ENCODE measurements at regions not wholly inside any gene's neighbourhood (a gene's known extent, or its start where the extent isn't known, plus 50 kb on each side); places are given as distances from the start of the nearest gene placed in this dataset.

DNA sequence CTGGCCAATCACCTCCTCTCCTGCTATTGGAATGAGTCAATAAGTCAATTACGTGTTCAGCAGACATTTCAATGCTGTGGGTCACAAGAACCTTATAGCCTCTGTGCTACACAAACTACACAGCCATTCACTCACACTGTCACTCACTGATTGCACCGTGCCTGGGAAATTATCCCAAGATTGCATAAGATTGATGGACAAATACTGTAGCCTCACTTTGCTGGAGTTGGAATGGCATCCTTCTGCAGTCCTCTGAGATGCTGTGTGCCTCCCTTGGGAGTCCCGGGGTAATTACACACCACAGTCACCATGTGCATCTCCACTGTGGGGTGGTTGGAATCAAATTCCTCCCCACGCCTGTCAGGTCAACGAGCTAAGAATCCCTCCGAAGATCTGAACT, 358.7 kb upstream of the MGMT start:
- no peak for DNase-seq (ENCODE audit: low read depth in 2 of 3, low spot score in 2 of 3)

DNA sequence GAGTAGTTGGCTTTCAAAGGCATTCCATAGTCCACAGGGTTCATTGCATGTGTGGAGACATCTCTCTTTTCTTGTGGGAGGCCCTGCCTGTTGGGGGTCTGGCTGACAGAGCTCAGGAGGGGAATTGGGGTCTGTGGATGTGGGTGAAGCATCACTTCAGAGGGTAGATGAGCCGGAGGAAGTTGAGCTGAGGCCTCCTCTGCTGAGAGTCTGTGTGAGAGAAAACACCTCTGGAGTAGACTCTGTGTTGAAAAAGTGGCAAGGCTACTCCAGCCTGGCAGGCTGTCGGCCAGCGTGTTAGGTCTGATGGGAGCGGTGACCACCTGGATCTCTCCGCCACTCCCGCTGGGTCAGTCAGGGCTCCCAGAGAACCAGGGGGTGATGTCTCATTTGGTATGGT, 358.0 kb upstream of the MGMT start:
- no peak for DNase-seq (ENCODE audit: low read depth in 2 of 3, low spot score in 2 of 3)

DNA sequence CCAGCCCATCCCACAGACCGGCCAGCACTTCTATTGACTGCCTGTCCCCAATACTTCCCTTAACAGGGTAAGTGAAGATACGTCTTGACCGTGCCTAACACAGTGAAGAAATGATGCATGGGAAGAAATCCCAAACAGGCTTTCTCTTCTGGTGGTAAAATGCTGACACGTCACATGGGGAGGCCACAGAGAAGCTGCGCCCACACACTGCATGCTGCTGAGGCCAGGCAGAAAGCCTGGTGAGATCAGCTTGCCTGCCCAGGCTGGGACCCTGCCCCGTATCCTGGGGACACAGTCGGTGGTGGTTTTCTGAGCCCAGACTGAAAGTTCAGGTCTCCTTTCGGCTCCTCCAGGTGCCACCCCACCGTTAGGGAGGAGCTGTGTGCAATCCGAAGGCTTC, 356.3 kb upstream of the MGMT start:
- no peak for DNase-seq (ENCODE audit: low read depth in 2 of 3, low spot score in 2 of 3)

DNA sequence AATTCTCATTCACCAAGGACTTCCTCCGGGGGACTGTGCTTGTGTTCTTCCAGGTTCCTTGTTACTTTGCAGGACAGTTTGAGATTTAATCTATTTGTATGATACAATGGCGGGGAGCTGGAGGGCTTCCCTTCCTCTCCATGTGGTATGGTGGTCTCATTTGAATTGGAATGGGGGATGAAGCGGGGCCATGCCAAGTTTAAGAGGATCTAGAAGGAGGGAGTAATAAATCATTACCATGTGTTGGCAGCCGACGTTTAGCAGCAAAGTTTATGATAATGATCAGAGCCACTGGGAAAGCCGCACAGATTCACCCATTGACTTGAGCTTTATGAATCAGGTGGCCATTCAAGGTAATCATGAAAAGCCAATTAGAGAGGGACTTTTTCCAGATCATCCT, 355.1 kb upstream of the MGMT start:
- no peak for DNase-seq (ENCODE audit: low read depth in 2 of 3, low spot score in 2 of 3)

DNA sequence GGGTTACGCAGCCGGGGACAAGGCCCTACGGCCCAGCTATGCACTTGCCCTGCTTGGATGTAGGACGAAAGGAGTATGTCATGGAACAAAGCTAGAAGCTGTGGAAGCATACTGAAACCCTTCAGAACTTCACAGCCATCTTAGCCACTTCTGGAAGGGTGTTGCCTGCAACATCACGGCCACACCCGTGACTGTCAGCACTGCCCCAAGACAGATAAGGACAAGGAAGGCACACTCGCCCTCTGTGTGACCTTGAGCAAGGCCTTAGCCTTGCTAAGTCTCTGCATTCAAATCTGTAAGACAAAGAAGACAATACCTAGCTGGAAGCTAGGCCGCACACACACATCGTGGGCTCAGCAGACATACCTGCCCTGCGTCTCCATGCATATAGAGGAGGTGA, 352.5 kb upstream of the MGMT start:
- no peak for DNase-seq (ENCODE audit: low read depth in 2 of 3, low spot score in 2 of 3)

DNA sequence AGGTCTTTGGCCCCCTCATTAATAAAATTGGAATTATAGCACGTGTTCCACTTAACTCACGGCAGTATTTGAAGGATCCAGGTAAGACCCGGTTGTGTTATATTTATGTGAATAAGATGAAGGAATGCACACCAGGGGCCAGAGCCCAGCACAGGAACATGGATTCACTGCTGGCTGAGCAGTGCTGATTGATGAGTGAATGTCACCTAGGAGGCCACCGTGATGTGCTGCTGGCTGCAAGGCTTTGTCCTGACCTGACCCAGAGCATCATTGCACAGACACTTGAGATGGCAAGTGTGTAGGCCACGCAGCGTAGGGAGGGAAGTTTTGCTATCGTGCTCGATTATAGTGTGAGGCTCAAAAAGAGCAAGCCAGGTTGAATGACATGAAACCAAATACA, 350.7 kb upstream of the MGMT start:
- DNase-seq (ENCODE audit: low read depth in 2 of 3, low spot score in 2 of 3): no peak

DNA sequence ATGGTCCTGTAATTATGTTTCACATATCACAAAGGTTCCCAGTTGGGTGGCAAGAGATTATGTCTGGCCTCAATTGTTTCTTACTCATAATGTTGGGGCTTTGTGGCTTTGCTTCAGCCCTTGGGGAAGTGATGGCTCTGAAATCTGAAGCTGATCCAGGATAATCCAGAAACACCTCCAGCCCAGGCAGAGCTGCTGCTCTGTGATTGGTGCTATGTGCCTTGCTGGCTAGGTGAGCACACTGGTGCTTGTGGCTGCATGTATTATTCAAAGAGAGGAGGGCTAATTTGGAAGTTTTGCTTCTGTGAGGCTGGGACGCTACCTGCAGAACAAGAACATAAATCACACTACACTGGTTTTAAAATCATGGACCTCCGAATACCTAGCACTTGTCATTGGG, 346.6 kb upstream of the MGMT start:
- no peak for DNase-seq (ENCODE audit: low read depth in 2 of 3, low spot score in 2 of 3)

DNA sequence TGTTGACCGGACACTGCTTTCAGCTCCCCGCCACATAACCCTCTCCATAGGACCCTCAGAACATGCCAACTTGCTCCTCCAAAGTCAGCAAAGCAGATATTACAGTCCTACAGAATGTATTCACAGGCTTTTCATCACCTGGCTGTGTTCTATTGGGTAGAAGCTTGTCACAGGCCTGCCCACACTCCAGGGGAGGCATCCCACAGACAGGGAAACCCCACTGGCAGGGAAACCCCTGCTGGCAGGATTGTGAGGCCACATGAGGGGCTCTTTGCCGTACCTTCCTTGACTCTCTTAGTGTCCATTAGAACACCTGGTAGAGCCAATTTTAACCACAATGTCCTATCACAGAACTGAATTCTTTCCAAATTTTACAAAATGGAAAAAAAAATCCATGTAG, 344.2 kb upstream of the MGMT start:
- DNase-seq (ENCODE audit: low read depth in 2 of 3, low spot score in 2 of 3): no peak

DNA sequence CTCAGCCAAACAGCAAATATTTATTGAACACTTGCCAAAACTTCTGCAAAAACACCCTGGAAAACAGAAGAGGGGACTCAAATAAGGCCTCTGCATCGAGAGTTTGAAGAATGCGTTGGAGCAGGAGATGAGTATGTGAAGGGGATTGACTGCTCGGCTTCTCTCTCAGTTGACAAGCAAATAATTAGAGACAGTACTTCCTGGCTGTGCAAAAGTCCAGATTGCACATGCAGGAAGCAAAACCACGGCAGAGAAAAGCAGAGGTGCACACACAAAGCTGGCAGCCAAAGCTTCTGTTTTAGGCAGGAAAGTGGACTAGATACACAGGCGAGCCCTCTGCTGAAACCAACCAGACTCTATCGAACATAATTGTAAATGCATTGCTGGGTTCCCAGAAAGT, 343.6 kb upstream of the MGMT start:
- DNase-seq (ENCODE audit: low read depth in 2 of 3, low spot score in 2 of 3): no peak

DNA sequence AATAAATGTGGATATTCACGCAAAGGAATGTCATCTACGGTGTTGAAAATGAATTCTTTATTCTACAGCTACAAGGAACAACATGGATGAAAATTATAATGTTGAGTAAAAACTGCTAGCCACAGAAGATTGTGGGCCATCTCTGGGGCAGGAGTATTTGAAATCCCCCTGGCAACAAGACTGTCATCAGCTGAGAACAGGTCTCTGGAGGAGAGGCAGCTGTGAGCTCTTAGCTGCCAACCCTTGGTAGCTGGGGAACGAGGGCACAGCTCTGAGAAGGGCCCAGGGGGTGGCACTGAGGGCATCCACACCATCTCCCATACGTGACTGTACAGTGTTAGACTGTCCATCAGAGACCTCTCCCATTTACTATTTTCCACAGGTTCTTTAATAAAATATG, 340.1 kb upstream of the MGMT start:
- no peak for DNase-seq (ENCODE audit: low read depth in 2 of 3, low spot score in 2 of 3)

DNA sequence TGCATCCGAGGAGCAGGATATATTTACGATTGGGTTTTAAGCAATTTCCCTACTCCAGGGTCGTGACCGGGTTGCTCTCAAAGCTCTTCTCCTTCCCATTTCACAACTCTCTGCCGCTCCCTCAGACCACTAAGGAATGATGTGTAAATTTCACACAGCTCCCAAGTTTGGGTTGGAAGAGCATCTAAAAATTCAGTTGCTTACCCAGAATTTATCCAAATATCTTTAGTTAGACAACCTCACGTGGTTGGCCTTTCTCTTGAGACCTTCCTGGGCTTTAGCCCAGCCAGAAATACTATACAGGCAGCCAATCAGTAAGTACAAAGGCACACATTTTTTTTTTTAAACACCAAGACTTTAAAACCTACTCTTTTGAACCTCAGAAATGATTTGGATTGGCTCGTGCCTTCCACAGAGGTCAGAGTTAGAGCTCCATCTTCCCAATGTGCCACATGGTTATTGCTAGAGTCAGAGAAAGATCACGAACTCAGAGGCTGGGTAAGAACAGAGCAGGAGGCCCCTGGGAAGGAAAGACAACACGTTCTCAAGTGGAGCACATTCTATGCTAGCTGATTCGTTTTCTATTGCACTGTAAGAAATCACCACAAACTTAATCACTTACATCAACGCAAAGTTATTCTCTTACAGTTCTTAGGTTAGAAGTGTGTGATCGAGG, 335.4 kb upstream of the MGMT start:
- DNase-seq (ENCODE audit: low read depth in 2 of 3, low spot score in 2 of 3): no peak

DNA sequence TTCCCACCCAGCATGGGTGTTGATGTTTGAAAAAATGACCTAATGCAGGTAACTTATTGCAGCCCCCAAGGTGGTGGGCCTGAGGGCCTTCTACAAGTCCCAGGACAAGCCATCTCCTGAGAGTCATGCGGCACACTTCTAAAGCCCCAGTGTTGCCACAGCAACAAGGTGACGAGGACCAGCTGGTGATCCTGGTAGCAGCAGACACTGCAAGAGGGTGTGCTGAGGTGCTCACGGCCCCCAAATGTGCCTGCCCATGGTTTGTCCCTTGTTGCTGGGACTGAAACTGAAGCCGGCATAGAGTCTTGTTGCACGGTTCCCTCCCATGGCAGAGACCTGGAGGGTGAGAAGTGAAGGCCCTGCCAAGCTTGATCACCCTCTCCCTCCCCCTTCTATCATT, 333.2 kb upstream of the MGMT start:
- no peak for DNase-seq (ENCODE audit: low read depth in 2 of 3, low spot score in 2 of 3)

DNA sequence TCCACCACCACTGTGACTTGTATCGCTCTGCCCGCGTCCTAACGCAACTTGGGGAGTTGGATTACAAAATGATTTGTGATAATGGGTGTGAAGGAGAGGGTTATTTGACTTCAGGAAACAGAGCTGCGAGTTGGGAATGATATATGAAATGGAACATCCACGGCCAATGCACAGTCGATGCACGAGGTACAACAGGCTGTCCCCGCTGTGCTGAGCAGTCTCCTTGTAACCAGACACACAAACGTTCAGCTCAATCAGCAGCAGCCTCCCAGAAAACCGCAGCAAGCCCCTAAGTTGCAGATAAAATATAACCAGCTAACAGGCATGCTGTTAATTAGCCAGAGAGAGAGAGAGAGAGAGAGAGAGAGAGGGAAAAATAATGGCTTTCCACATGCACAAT, 332.7 kb upstream of the MGMT start:
- DNase-seq (ENCODE audit: low read depth in 2 of 3, low spot score in 2 of 3): no peak

DNA sequence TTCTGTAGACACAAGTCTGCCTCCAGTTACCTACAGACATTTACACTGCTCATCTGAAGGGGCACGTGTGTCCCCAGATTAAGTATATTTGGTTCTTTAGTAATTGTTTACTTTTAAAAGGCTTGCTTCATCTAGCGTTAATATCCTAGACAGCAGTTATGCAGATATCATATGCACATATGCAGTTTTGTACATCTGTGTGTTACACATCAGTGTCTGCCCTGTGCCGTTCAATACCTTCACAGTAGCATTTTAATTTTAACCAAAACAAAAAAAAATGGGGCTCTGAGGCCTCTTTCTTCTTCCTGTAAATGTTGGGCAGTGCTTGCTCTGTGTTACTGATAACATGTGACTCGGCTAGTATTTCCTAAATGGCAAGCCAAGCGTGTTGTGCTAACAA, 331.4 kb upstream of the MGMT start:
- DNase-seq (ENCODE audit: low read depth in 2 of 3, low spot score in 2 of 3): no peak

DNA sequence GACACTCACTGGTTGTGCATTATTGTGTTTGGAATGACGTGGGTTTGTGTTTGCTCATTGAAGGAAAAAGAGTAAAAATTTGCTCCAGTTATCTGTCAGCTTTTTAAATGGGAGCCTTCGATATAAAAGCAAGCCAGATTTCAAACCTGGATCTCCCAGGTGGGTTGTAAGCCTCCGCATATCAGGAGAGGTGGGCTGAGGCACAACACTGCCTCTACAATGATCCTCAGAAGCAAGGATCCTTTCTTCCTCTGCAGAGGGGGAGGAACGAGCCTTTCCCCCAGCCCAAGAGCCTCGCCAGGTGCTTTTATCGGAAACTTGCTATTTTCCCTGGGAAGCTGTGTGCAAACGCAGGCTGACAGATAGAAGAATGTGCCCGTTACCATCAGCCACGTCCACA, 331.0 kb upstream of the MGMT start:
- no peak for DNase-seq (ENCODE audit: low read depth in 2 of 3, low spot score in 2 of 3)

DNA sequence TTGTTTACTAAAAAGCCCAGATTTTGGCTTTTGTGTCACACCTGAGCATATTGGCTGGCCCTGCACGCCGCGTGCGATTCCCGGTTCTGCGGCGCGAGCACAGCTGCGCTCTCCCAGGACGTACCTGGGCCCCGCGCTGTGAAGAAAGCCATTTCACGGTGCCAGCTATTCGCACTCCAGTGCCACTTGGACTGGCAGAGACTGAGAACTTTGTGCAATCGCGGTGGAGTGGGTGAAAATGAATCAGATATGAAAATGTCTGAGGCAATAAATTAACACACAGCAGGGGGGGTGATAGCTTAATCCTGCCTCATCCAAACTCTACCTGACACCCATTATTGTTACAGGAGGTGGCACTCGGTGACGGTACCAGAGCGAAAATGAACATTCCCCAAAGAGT, 330.1 kb upstream of the MGMT start:
- DNase-seq (ENCODE audit: low read depth in 2 of 3, low spot score in 2 of 3): no peak

DNA sequence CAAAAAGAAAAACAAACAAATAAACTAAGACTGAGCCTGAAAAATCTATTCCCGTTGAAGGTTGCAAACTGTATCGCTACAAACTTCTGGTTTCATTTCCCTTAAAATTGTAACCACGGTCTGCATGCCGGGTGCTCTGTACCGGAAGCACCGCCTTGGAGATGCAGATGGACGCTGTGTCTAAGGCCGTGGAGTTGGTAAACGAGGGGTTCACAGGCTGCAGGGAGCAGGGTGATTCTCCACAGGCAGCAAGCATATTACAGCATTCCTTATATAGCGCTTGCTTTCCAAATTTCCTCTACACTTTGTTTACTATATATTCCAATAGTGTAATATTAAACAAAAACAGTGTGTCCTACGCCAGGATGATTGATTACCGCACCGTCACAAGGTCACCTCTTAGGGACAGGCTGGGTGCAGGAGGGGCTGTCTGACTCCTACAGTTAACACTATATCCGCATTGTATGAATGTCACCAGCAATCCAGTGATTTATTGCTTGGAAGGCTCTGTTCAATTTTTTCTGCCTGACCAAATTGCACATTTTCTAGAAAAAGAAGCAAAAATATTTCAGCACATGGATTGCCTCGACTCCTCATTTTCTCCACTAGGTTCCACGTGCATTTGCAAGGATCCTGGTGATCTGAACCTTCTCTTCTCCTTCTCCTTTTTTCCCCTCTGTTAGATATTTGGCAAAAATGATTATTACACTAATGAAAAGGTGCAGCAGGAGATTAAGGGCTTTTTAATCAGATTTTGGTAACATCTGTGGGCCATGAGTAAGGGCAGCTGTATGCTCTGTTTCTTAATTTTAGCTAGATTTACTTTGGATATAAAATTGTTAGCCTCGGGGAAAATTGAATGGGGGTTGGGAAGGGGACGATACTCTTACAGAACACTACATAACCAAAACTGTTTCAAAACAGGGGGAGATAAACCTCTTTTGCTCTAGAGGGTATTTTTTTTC, 325.8 kb upstream of the MGMT start:
- no peak for DNase-seq (ENCODE audit: low read depth in 2 of 3, low spot score in 2 of 3)

DNA sequence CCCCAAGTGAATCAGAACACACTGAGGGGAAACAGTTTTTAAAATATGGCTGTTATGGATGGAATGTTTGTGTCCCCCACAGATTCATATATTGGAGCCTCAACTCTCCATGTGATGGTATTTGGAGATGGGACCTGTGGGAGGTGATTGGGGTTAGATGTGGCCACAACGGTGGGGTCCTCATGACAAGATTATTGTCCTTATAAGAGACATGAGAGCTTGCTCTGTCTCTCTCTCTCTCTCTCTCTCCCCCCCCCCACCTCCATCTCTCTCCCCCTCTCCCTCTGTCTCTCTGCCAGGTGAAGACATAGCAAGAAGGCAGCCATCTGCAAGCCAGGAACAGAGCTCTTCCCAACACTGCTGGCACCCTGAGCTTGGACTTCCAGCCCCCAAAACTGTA, 315.8 kb upstream of the MGMT start:
- no peak for DNase-seq (ENCODE audit: low read depth in 2 of 3, low spot score in 2 of 3)

DNA sequence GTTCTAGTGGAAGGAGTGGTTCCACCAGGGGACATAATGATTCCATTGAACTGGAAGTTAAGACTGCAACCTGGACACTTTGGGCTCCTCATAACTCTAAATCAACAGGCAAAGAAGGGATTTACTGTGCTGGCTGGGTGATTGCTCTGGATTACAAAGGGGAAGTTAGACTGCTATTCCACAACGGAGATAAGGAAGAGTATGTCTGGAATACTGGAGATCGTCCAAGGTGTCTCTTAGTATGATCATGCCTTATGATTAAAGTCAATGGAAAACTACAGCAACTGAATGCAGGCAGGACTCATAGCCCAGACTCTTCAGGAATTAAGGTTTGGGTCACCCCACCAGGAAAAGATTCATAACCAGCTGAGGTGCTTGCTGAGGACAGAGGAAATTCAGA, 310.6 kb upstream of the MGMT start:
- no peak for DNase-seq (ENCODE audit: low read depth in 2 of 3, low spot score in 2 of 3)

DNA sequence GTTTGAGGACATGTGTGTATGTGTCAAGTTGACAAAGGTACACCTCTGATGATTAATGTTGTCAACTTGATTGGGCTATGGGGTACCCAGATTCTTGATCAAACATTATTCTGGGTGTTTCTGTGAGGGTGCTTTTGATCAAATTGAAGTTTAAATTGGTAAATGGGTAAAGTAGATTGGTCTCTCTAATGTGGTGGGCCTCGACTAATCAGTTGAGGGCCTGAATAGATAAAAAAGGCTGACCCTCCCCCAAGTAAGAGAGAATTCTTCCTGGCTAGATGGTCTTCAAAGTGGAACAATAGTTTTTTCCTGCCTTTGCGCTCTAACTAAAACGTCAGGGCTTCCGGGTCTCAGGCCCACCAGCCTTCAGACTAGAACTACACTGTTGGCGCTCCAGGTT, 309.9 kb upstream of the MGMT start:
- DNase-seq (ENCODE audit: low read depth in 2 of 3, low spot score in 2 of 3): no peak

DNA sequence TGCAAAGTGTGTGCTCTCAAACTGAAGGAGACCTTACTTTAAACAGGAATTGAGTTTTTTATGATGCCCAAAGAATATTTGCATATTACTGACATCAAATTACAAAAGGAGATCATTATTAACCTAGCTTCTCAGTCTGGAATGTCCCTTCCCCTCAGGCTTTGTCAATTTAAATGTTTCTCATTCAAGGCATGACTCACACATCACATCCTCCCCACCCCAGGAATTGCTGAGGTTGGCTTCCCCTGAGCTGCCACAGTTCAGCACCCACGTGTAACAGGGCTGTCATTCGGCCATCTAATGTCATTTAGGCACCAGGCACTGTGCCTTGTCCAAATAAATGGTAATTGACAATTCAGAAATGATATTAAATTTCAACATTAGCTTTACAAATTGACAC, 305.9 kb upstream of the MGMT start:
- DNase-seq (ENCODE audit: low read depth in 2 of 3, low spot score in 2 of 3): no peak

DNA sequence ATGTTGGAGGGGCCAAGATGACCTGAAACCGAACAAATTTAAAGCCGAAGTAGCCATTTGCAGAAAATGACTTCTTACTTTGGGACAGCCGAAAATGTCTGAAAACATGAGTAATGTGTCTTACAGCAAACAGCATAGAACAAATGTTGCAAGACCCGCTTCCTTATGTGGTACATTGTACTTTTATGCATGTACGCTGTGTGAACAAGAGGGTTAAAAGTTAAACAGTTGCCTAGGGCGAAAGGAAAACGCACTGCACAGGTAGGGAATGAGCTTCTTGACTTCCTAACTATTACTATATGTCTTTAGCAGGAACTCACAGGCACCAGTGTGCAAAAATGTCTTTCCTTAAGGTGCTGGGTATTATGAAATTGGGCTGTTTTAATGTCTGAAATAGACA, 303.5 kb upstream of the MGMT start:
- DNase-seq (ENCODE audit: low read depth in 2 of 3, low spot score in 2 of 3): no peak
